Sigmoid colon (tissue), 6 donors: ENCODE measurements at regions not wholly inside any gene's neighbourhood (a gene's known extent, or its start where the extent isn't known, plus 50 kb on each side); places are given as distances from the start of the nearest gene placed in this dataset.

Source experiments
- DNase-seq: peaks from one replicate; pipeline ENCODE4 v3.0.0-alpha.2; 2019
- H3K27ac ChIP-seq, 4 donors: fragments of 200-600 bp; sonication (generic); one replicate each; pipeline ENCODE4 v1.5.1; 2016 to 2019; ENCODE audit warnings: mild to moderate bottlenecking in 1 of 4
- H3K27me3 ChIP-seq, 3 donors: fragments of 200-600 bp; sonication (generic); one replicate each; pipeline ENCODE4 v1.5.1; 2019; ENCODE audit warnings: mild to moderate bottlenecking in 1 of 3
- H3K36me3 ChIP-seq, 4 donors: fragments of 200-600 bp; sonication (generic); one replicate each; pipeline ENCODE4 v1.5.1; 2016 to 2019
- H3K4me1 ChIP-seq, 4 donors: fragments of 200-600 bp; sonication (generic); one replicate each; pipeline ENCODE4 v1.5.1; 2017 to 2019
- H3K4me3 ChIP-seq, 4 donors: fragments of 200-600 bp; sonication (generic); one replicate each; pipeline ENCODE4 v1.5.1; 2017 to 2019; ENCODE audit warnings: mild to moderate bottlenecking in 2 of 4, moderate library complexity in 1 of 4
- H3K9me3 ChIP-seq, 4 donors: fragments of 200-600 bp in 3 of 4; sonication (generic) in 3 of 4; one replicate each; pipeline versions ENCODE4 v1.5.1 to v1.6.1; 2013 to 2019
- CTCF ChIP-seq, 4 experiments: fragments of 450-650 bp in 3 of 4; fragments of 200-600 bp in 1 of 4; IDR thresholded peaks; one replicate each; pipeline ENCODE4 v1.5.1; 2016 to 2019; ENCODE audit warnings: antibody characterized with exemption in 4 of 4, mild to moderate bottlenecking in 3 of 4, moderate library complexity in 2 of 4
- EP300 ChIP-seq, 4 donors: sonication (generic); formaldehyde crosslinking; IDR thresholded peaks; one replicate each; pipeline ENCODE4 v1.6.1; 2017; ENCODE audit warnings: antibody characterized with exemption in 4 of 4
- POLR2A ChIP-seq, 2 donors: fragments of 450-650 bp; IDR thresholded peaks; one replicate each; pipeline ENCODE4 v1.6.1; 2016; ENCODE audit warnings: antibody characterized with exemption in 2 of 2, mild to moderate bottlenecking in 2 of 2, moderate library complexity in 2 of 2
- POLR2AphosphoS5 ChIP-seq, 4 donors: sonication (generic); formaldehyde crosslinking; IDR thresholded peaks; one replicate each; pipeline ENCODE4 v1.6.1; 2017; ENCODE audit warnings: antibody characterized with exemption in 4 of 4
- WGBS, 2 donors: extraction: QIAGEN DNeasy Blood & Tissue Kit; methylation state at CpG; one replicate each; pipeline ENCODE4 v1.1.7; 2013; 5-methylcytosine and 5-hydroxymethylcytosine counted together
- intact Hi-C: fragments of 100-400 bp; cut with DNase I; formaldehyde crosslinking; loops from one replicate; pipeline ENCODE4 v1.15.1; 2023
- donor health status: healthy with polysubstance abuse.
- donor health status: healthy.

- Histone ChIP-seq H3K36me3 (no peaks in the 10 kb centered on the region), H3K27me3 (no peaks in the 10 kb centered on the region), H3K4me3 (no peak overlapping the region), H3K27ac (no peak overlapping the region), H3K9me3 (no peaks in the 10 kb centered on the region), H3K4me1 (no peaks in the 10 kb centered on the region)
- TF ChIP-seq EP300 (IDR thresholded peaks at IDR 0.05) = no peak
- TF ChIP-seq POLR2A (IDR thresholded peaks at IDR 0.05) = no peak
- no peak for TF ChIP-seq CTCF (IDR thresholded peaks at IDR 0.05)
- TF ChIP-seq POLR2AphosphoS5 (IDR thresholded peaks at IDR 0.05) = no peak
- DNase-seq = no peak
- intact Hi-C loops = no loop called here
- 80 to 82% methylated on average over 3 of the region's 3 CpGs for WGBS, 2 donors
These were observed 298.2 kb downstream of the POU4F1 start for GRCh38 chr13:78305171-78305570.

GRCh38 chr13:78299832-78300623 is 303.3 kb downstream of the POU4F1 start:
- Histone ChIP-seq H3K27me3 (no peaks in the 10 kb centered on the region), H3K27ac (no peak overlapping the region), H3K9me3 (no peaks in the 10 kb centered on the region), H3K36me3 (no peaks in the 10 kb centered on the region), H3K4me3 (no peak overlapping the region), H3K4me1 (no peaks in the 10 kb centered on the region)
- no peak for DNase-seq
- intact Hi-C loops = no loop called here
- TF ChIP-seq POLR2A (IDR thresholded peaks at IDR 0.05) = no peak
- no peak for TF ChIP-seq POLR2AphosphoS5 (IDR thresholded peaks at IDR 0.05)
- no peak for TF ChIP-seq EP300 (IDR thresholded peaks at IDR 0.05)
- TF ChIP-seq CTCF (IDR thresholded peaks at IDR 0.05) = no peak

GRCh38 chr13:78298657-78299056 is 304.7 kb downstream of the POU4F1 start:
- Histone ChIP-seq H3K4me1 (no peaks in the 10 kb centered on the region), H3K36me3 (no peaks in the 10 kb centered on the region), H3K27me3 (no peaks in the 10 kb centered on the region), H3K4me3 (no peak overlapping the region), H3K27ac (no peak overlapping the region), H3K9me3 (no peaks in the 10 kb centered on the region)
- TF ChIP-seq CTCF (IDR thresholded peaks at IDR 0.05) (no peak), POLR2A (IDR thresholded peaks at IDR 0.05) (no peak), POLR2AphosphoS5 (IDR thresholded peaks at IDR 0.05) (no peak), EP300 (IDR thresholded peaks at IDR 0.05) (no peak)
- DNase-seq = no peak
- intact Hi-C loops = no loop called here
- 11 to 48% methylated on average over 1 of the region's 1 CpG for WGBS, 2 donors

- intact Hi-C loops = no loop called here
- Histone ChIP-seq H3K27me3 (no peaks in the 10 kb centered on the region), H3K4me1 (no peaks in the 10 kb centered on the region), H3K36me3 (no peaks in the 10 kb centered on the region), H3K4me3 (no peak overlapping the region), H3K27ac (no peak overlapping the region), H3K9me3 (peaks cover 0 to 5% (median 0%) of the 10 kb centered on the region in 4 donors)
- WGBS, 2 donors = 59 to 68% methylated on average over 1 of the region's 1 CpG
- TF ChIP-seq POLR2AphosphoS5 (IDR thresholded peaks at IDR 0.05) (no peak), EP300 (IDR thresholded peaks at IDR 0.05) (no peak), POLR2A (IDR thresholded peaks at IDR 0.05) (no peak), CTCF (IDR thresholded peaks at IDR 0.05) (no peak)
- no peak for DNase-seq
These were observed 316.6 kb downstream of the POU4F1 start for GRCh38 chr13:78286748-78287147.

GRCh38 chr13:78265098-78265497 is 338.3 kb downstream of the POU4F1 start:
- TF ChIP-seq CTCF (IDR thresholded peaks at IDR 0.05) = no peak
- no peak for TF ChIP-seq POLR2A (IDR thresholded peaks at IDR 0.05)
- no peak for TF ChIP-seq EP300 (IDR thresholded peaks at IDR 0.05)
- no peak for TF ChIP-seq POLR2AphosphoS5 (IDR thresholded peaks at IDR 0.05)
- Histone ChIP-seq H3K27ac (no peak overlapping the region), H3K27me3 (no peaks in the 10 kb centered on the region), H3K36me3 (no peaks in the 10 kb centered on the region), H3K4me3 (no peak overlapping the region), H3K9me3 (peaks cover 0 to 4% (median 0%) of the 10 kb centered on the region in 4 donors), H3K4me1 (no peaks in the 10 kb centered on the region)
- 86 to 90% methylated on average over 4 of the region's 4 CpGs for WGBS, 2 donors
- no peak for DNase-seq
- intact Hi-C loops = no loop called here
